ENCODE measurements at regions not wholly inside any gene's neighbourhood (a gene's known extent, or its start where the extent isn't known, plus 50 kb on each side); places are given as distances from the start of the nearest gene placed in this dataset.
"Not testable (repeated sequence)": the region's sequence is repeated elsewhere in the genome, so short reads cannot be mapped to it uniquely, and the experiment has no call there.

- H2AFZ ChIP-seq = no peak overlapping the region
- no peak overlapping the region for H3K9ac ChIP-seq
- H3K4me3 ChIP-seq = no peak overlapping the region
- WGBS, 2 experiments (ENCODE audit: low coverage in 1 of 2, low lambda C conversion rate in 2 of 2, missing lambda C conversion rate in 2 of 2) = 60% methylated on average over 5 of the region's 5 CpGs
- no peaks in the 10 kb centered on the region; the same call in 1 of the 2 replicates for H3K27me3 ChIP-seq (replicated peaks; ENCODE audit: insufficient read depth)
- no peaks in the 10 kb centered on the region for H3K9me2 ChIP-seq (ENCODE audit: insufficient read depth)
- H3K79me2 ChIP-seq (ENCODE audit: insufficient read depth) = no peaks in the 10 kb centered on the region
- no peak for TF ChIP-seq EZH2 (IDR thresholded peaks at IDR 0.05; ENCODE audit: insufficient read depth, poor library complexity, severe bottlenecking)
- TF ChIP-seq EZH2phosphoT487 (IDR thresholded peaks at IDR 0.05; ENCODE audit: insufficient read depth, low read depth) = no peak
- no peak for DNase-seq
- no peak overlapping the region for H3K4me2 ChIP-seq (ENCODE audit: unreplicated experiment)
- in situ Hi-C loops (cut with MboI) = no loop called here
- no peaks in the 10 kb centered on the region for H3K36me3 ChIP-seq (ENCODE audit: low read depth)
- H4K20me1 ChIP-seq (ENCODE audit: insufficient read depth) = no peaks in the 10 kb centered on the region
- H3K27ac ChIP-seq = no peak overlapping the region
- H3K9me3 ChIP-seq (ENCODE audit: low read depth) = no peaks in the 10 kb centered on the region
- H3F3A ChIP-seq (ENCODE audit: insufficient read depth) = no peaks in the 10 kb centered on the region
- no peaks in the 10 kb centered on the region for H3K4me1 ChIP-seq (ENCODE audit: insufficient read depth)
Measured at GRCh38 chr3:65262548-65262947, 574.7 kb upstream of the ADAMTS9 start.

DNA sequence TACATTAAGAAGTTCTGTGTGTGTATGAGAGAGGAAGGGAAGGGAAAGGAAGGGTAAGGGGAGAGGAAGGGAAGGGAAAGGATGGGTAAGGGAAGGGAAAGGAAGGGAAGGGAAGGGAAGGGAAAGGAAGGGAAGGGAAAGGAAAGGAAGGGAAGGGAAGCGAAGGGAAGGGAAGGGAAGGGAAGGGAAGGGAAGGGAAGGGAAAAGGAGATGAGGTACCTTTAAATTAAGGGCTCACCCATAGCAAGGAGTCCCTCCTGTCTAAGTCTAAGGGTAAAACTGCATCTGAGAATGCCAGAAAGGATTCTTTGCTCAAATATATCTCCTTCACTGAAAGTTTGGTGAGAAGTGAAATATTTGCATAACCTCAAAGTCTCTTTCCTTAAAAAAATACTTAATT lies 572.1 kb upstream of the ADAMTS9 start:
- Histone ChIP-seq H3K36me3 (ENCODE audit: low read depth) (no peaks in the 10 kb centered on the region), H3K27ac (no peak overlapping the region), H3K4me3 (no peak overlapping the region), H3K4me1 (ENCODE audit: insufficient read depth) (no peaks in the 10 kb centered on the region), H3F3A (ENCODE audit: insufficient read depth) (no peaks in the 10 kb centered on the region), H3K9me3 (ENCODE audit: low read depth) (no peaks in the 10 kb centered on the region), H3K27me3 (replicated peaks; ENCODE audit: insufficient read depth) (no peaks in the 10 kb centered on the region), H3K4me2 (ENCODE audit: unreplicated experiment) (no peak overlapping the region), H3K9me2 (ENCODE audit: insufficient read depth) (no peaks in the 10 kb centered on the region), H4K20me1 (ENCODE audit: insufficient read depth) (no peaks in the 10 kb centered on the region), H3K79me2 (ENCODE audit: insufficient read depth) (no peaks in the 10 kb centered on the region), H2AFZ (no peak overlapping the region), H3K9ac (no peak overlapping the region)
- no peak for DNase-seq
- no peak for TF ChIP-seq EZH2phosphoT487 (IDR thresholded peaks at IDR 0.05; ENCODE audit: insufficient read depth, low read depth)
- TF ChIP-seq EZH2 (IDR thresholded peaks at IDR 0.05; ENCODE audit: insufficient read depth, poor library complexity, severe bottlenecking) = no peak
- WGBS, 2 experiments (ENCODE audit: low coverage in 1 of 2, low lambda C conversion rate in 2 of 2, missing lambda C conversion rate in 2 of 2) = 15% methylated on average over 1 of the region's 1 CpG; no CpG with 5 or more reads in 1 of the 2 experiments
- in situ Hi-C loops (cut with MboI) = no loop called here

DNA sequence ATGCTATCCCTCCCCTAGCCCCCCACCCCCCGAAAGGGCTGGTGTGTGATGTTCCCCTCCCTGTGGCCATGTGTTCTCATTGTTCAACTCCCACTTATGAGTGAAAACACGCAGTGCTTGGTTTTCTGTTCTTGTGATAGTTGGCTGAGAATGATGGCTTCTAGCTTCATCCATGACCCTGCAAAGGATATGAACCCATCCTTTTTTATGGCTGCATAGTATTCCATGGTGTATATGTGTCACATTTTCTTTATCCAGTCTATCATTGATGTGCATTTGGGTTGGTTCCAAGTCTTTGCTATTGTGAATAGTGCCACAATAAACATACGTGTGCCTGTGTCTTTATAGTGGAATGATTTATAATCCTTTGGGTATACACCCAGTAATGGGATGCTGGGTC lies 565.1 kb upstream of the ADAMTS9 start:
- H3K27ac ChIP-seq; H2AFZ ChIP-seq; H3K9ac ChIP-seq; in situ Hi-C loops (cut with MboI); H4K20me1 ChIP-seq (ENCODE audit: insufficient read depth); H3K36me3 ChIP-seq (ENCODE audit: low read depth); DNase-seq; H3K9me3 ChIP-seq (ENCODE audit: low read depth); H3K4me2 ChIP-seq (ENCODE audit: unreplicated experiment); H3K9me2 ChIP-seq (ENCODE audit: insufficient read depth); H3K4me3 ChIP-seq; H3K27me3 ChIP-seq (replicated peaks; ENCODE audit: insufficient read depth); H3K79me2 ChIP-seq (ENCODE audit: insufficient read depth); H3K4me1 ChIP-seq (ENCODE audit: insufficient read depth); H3F3A ChIP-seq (ENCODE audit: insufficient read depth): not testable (repeated sequence)
- 54 to 86% methylated on average over 2 to 3 of the region's 3 CpGs for WGBS, 2 experiments (ENCODE audit: low coverage in 1 of 2, low lambda C conversion rate in 2 of 2, missing lambda C conversion rate in 2 of 2)

DNA sequence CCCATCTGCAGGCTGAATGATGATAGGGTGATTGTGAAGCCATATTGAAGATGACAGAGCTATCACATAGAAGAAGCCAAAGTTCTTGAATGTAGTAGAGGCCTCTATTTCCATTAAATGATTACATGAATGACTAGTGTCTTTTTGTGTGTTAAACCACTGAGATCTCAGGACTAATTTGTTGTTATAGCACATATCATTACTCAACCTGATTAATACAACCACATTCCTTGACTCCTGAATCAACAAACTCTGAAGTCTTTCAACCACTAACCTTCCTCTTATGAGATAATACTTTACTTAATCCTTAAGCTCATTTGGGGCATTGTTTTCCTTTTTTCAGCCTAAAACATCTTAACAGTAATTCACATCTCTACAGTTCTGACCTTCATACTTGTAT lies 564.5 kb upstream of the ADAMTS9 start:
- no peak overlapping the region for H3K27ac ChIP-seq
- H3K4me2 ChIP-seq (ENCODE audit: unreplicated experiment) = no peak overlapping the region
- no peaks in the 10 kb centered on the region for H3K9me3 ChIP-seq (ENCODE audit: low read depth)
- H3K4me1 ChIP-seq (ENCODE audit: insufficient read depth) = no peaks in the 10 kb centered on the region
- H3K4me3 ChIP-seq = no peak overlapping the region
- in situ Hi-C loops (cut with MboI) = no loop called here
- H3K27me3 ChIP-seq (replicated peaks; ENCODE audit: insufficient read depth) = 0 out of 2 replicates have a peak, but pooled peaks cover 5% of the 10 kb centered on the region
- no peaks in the 10 kb centered on the region for H3K36me3 ChIP-seq (ENCODE audit: low read depth)
- H3F3A ChIP-seq (ENCODE audit: insufficient read depth) = no peaks in the 10 kb centered on the region
- no peak for DNase-seq
- H3K9ac ChIP-seq = no peak overlapping the region
- no peaks in the 10 kb centered on the region for H3K79me2 ChIP-seq (ENCODE audit: insufficient read depth)
- no peaks in the 10 kb centered on the region for H3K9me2 ChIP-seq (ENCODE audit: insufficient read depth)
- no peak for TF ChIP-seq EZH2phosphoT487 (IDR thresholded peaks at IDR 0.05; ENCODE audit: insufficient read depth, low read depth)
- H4K20me1 ChIP-seq (ENCODE audit: insufficient read depth) = no peaks in the 10 kb centered on the region
- no peak overlapping the region for H2AFZ ChIP-seq

DNA sequence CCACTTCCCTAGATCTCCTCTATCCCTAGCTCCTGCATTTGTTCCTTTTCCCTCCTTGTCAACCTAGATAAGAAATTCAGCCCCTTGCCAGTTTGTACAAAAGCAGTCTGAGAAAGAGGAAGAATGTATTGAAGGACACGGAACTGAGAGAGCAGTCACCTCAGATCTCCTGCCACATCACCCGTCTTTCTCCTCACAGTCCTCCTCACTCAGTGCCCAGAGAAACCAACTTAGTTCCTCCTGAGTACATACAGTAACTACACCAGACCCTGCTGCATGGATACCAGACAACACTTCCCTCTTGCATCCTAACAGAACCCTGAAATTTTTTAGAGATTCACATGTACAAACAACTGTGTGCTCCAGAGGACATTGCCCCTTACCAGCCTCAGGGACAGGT lies 563.6 kb upstream of the ADAMTS9 start:
- H3K9me2 ChIP-seq (ENCODE audit: insufficient read depth) = no peaks in the 10 kb centered on the region
- H3K4me2 ChIP-seq (ENCODE audit: unreplicated experiment) = no peak overlapping the region
- H3K27ac ChIP-seq = no peak overlapping the region
- no peak for DNase-seq
- H3K9ac ChIP-seq = no peak overlapping the region
- H3F3A ChIP-seq (ENCODE audit: insufficient read depth) = no peaks in the 10 kb centered on the region
- H4K20me1 ChIP-seq (ENCODE audit: insufficient read depth) = no peaks in the 10 kb centered on the region
- 0 out of 2 replicates have a peak, but pooled peaks cover 11% of the 10 kb centered on the region for H3K27me3 ChIP-seq (replicated peaks; ENCODE audit: insufficient read depth)
- no peaks in the 10 kb centered on the region for H3K79me2 ChIP-seq (ENCODE audit: insufficient read depth)
- no peak overlapping the region for H2AFZ ChIP-seq
- in situ Hi-C loops (cut with MboI) = no loop called here
- no peak overlapping the region for H3K4me3 ChIP-seq
- H3K36me3 ChIP-seq (ENCODE audit: low read depth) = no peaks in the 10 kb centered on the region
- H3K9me3 ChIP-seq (ENCODE audit: low read depth) = no peaks in the 10 kb centered on the region
- no peaks in the 10 kb centered on the region for H3K4me1 ChIP-seq (ENCODE audit: insufficient read depth)
- TF ChIP-seq EZH2phosphoT487 (IDR thresholded peaks at IDR 0.05; ENCODE audit: insufficient read depth, low read depth) (no peak), EZH2 (IDR thresholded peaks at IDR 0.05; ENCODE audit: insufficient read depth, poor library complexity, severe bottlenecking) (no peak)
- WGBS, 2 experiments (ENCODE audit: low coverage in 1 of 2, low lambda C conversion rate in 2 of 2, missing lambda C conversion rate in 2 of 2) = 44 to 50% methylated on average over 2 of the region's 2 CpGs
